Cerebellar nuclear complex (tissue), 1 donor: ENCODE measurements at regions not wholly inside any gene's neighbourhood (a gene's known extent, or its start where the extent isn't known, plus 50 kb on each side); places are given as distances from the start of the nearest gene placed in this dataset.
"Not testable (repeated sequence)": the region's sequence is repeated elsewhere in the genome, so short reads cannot be mapped to it uniquely, and the experiment has no call there.

ENCODE experiments used
- DNase-seq, 2 experiments: peaks; one replicate each; lab custom pipeline; 2025; lab: John Stamatoyannopoulos, UW

GRCh38 chr5:7289634-7290033, 106.3 kb upstream of the ADCY2 start:
- not testable (repeated sequence) for DNase-seq

GRCh38 chr5:7297821-7298220, 98.1 kb upstream of the ADCY2 start:
- DNase-seq = not testable (repeated sequence)

GRCh38 chr5:7299731-7300130, 96.2 kb upstream of the ADCY2 start:
- DNase-seq = not testable (repeated sequence)

- not testable (repeated sequence) for DNase-seq
Measured at GRCh38 chr5:7305000-7305674, 90.8 kb upstream of the ADCY2 start.

- not testable (repeated sequence) for DNase-seq
Measured at GRCh38 chr5:7306556-7306955, 89.4 kb upstream of the ADCY2 start.

GRCh38 chr5:7307709-7308108, 88.2 kb upstream of the ADCY2 start:
- DNase-seq = not testable (repeated sequence)

GRCh38 chr5:7309715-7310114, 86.2 kb upstream of the ADCY2 start:
- DNase-seq = not testable (repeated sequence)

GRCh38 chr5:7310656-7311055, 85.3 kb upstream of the ADCY2 start:
- DNase-seq = not testable (repeated sequence)

GRCh38 chr5:7315118-7315517, 80.8 kb upstream of the ADCY2 start:
- no peak for DNase-seq

GRCh38 chr5:7317751-7318150, 78.2 kb upstream of the ADCY2 start:
- no peak for DNase-seq

GRCh38 chr5:7320701-7321301, 75.1 kb upstream of the ADCY2 start:
- DNase-seq = no peak

GRCh38 chr5:7321724-7322123, 74.2 kb upstream of the ADCY2 start:
- no peak for DNase-seq

GRCh38 chr5:7324919-7325318, 71.0 kb upstream of the ADCY2 start:
- DNase-seq = no peak

- DNase-seq = no peak
Measured at GRCh38 chr5:7325975-7326913, 69.7 kb upstream of the ADCY2 start.

- DNase-seq = no peak
Measured at GRCh38 chr5:7329141-7329540, 66.8 kb upstream of the ADCY2 start.

- no peak for DNase-seq
Measured at GRCh38 chr5:7329712-7330111, 66.2 kb upstream of the ADCY2 start.

GRCh38 chr5:7330256-7330655, 65.7 kb upstream of the ADCY2 start:
- DNase-seq = no peak

GRCh38 chr5:7331131-7331530, 64.8 kb upstream of the ADCY2 start:
- DNase-seq = no peak
